ENCODE measurements at regions not wholly inside any gene's neighbourhood (a gene's known extent, or its start where the extent isn't known, plus 50 kb on each side); places are given as distances from the start of the nearest gene placed in this dataset.

DNA sequence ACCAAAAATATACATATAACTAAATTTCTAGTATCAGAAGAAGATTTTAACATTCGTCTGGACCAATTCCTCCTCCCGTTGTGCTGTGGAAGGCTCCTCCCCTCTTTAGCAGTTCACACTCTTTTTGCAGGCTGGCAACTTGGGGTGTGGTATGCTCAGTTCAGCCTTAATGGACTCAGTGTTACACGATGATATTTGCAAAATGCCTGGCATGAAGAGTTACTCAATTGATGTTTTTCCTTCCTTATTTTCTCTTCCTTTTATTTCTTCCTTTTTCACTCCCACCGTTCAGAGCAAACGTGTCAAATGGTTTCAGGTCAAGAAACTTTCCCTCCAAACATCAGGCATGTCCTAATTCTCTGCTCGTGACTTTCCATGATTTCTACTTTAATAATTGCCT lies 248.3 kb downstream of the PHF14 start:
- H3K9me3 ChIP-seq (ENCODE audit: control insufficient read depth, insufficient read depth, low read length): no peaks in the 10 kb centered on the region
- no peak overlapping the region for H3K4me3 ChIP-seq (ENCODE audit: low read depth, low read length)
- H3K36me3 ChIP-seq (ENCODE audit: control insufficient read depth, insufficient read depth, low read length): no peaks in the 10 kb centered on the region
- H3K4me1 ChIP-seq (ENCODE audit: control insufficient read depth, insufficient read depth, low read length): no peaks in the 10 kb centered on the region
- H3K27ac ChIP-seq (ENCODE audit: low read depth, low read length): no peak overlapping the region
- no peak for DNase-seq (ENCODE audit: low read depth in 4 of 6, low spot score in 6 of 6)
- 55% methylated on average over 3 of the region's 6 CpGs for WGBS (ENCODE audit: insufficient coverage)
- no peaks in the 10 kb centered on the region for H3K27me3 ChIP-seq (ENCODE audit: control insufficient read depth, insufficient read depth, low read length)

- H3K4me1 ChIP-seq (ENCODE audit: control insufficient read depth, insufficient read depth, low read length): no peaks in the 10 kb centered on the region
- no peaks in the 10 kb centered on the region for H3K9me3 ChIP-seq (ENCODE audit: control insufficient read depth, insufficient read depth, low read length)
- H3K4me3 ChIP-seq (ENCODE audit: low read depth, low read length): no peak overlapping the region
- H3K36me3 ChIP-seq (ENCODE audit: control insufficient read depth, insufficient read depth, low read length): no peaks in the 10 kb centered on the region
- H3K27me3 ChIP-seq (ENCODE audit: control insufficient read depth, insufficient read depth, low read length): no peaks in the 10 kb centered on the region
- DNase-seq (ENCODE audit: low read depth in 4 of 6, low spot score in 6 of 6): no peak
- no peak overlapping the region for H3K27ac ChIP-seq (ENCODE audit: low read depth, low read length)
These were observed 250.9 kb downstream of the PHF14 start for GRCh38 chr7:11224535-11224934.

DNA sequence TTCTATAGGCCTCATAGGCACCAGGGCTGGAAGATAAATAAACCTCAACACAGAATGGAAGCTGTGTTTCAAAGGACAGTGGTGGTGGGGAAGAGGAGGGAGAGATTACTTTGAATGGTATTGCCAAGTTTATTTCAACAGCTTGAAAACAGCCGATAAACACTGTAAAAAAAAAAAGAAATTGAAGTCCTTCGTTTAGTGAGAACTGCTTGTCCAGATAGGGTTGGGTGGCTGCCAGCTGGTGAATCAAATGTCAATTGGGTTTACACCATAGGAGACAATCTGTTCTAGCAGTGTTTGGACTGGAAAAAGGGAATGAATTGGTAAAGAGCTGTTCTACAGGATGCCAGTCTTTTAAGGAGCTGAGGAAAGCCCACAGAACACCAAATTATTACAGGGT lies 254.8 kb downstream of the PHF14 start:
- peak in 4 of 6 donors; percentile 48 to 87 (median 68) for DNase-seq (ENCODE audit: low read depth in 4 of 6, low spot score in 6 of 6)
- Histone ChIP-seq H3K36me3 (ENCODE audit: control insufficient read depth, insufficient read depth, low read length) (no peaks in the 10 kb centered on the region), H3K27ac (ENCODE audit: low read depth, low read length) (no peak overlapping the region), H3K4me1 (ENCODE audit: control insufficient read depth, insufficient read depth, low read length) (no peaks in the 10 kb centered on the region), H3K4me3 (ENCODE audit: low read depth, low read length) (no peak overlapping the region), H3K9me3 (ENCODE audit: control insufficient read depth, insufficient read depth, low read length) (no peaks in the 10 kb centered on the region), H3K27me3 (ENCODE audit: control insufficient read depth, insufficient read depth, low read length) (no peaks in the 10 kb centered on the region)
- 21% methylated on average over 2 of the region's 2 CpGs for WGBS (ENCODE audit: insufficient coverage)

GRCh38 chr7:11231190-11231589 lies 257.5 kb downstream of the PHF14 start:
- no peaks in the 10 kb centered on the region for H3K27me3 ChIP-seq (ENCODE audit: control insufficient read depth, insufficient read depth, low read length)
- DNase-seq (ENCODE audit: low read depth in 4 of 6, low spot score in 6 of 6): no peak
- WGBS (ENCODE audit: insufficient coverage): no CpG with 5 or more reads among the region's 1 CpG
- no peaks in the 10 kb centered on the region for H3K36me3 ChIP-seq (ENCODE audit: control insufficient read depth, insufficient read depth, low read length)
- H3K9me3 ChIP-seq (ENCODE audit: control insufficient read depth, insufficient read depth, low read length): no peaks in the 10 kb centered on the region
- H3K27ac ChIP-seq (ENCODE audit: low read depth, low read length): no peak overlapping the region
- no peak overlapping the region for H3K4me3 ChIP-seq (ENCODE audit: low read depth, low read length)
- no peaks in the 10 kb centered on the region for H3K4me1 ChIP-seq (ENCODE audit: control insufficient read depth, insufficient read depth, low read length)

- no peak overlapping the region for H3K4me3 ChIP-seq (ENCODE audit: low read depth, low read length)
- H3K27ac ChIP-seq (ENCODE audit: low read depth, low read length): no peak overlapping the region
- DNase-seq (ENCODE audit: low read depth in 4 of 6, low spot score in 6 of 6): no peak
- H3K4me1 ChIP-seq (ENCODE audit: control insufficient read depth, insufficient read depth, low read length): no peaks in the 10 kb centered on the region
- H3K36me3 ChIP-seq (ENCODE audit: control insufficient read depth, insufficient read depth, low read length): no peaks in the 10 kb centered on the region
- no peaks in the 10 kb centered on the region for H3K9me3 ChIP-seq (ENCODE audit: control insufficient read depth, insufficient read depth, low read length)
- H3K27me3 ChIP-seq (ENCODE audit: control insufficient read depth, insufficient read depth, low read length): no peaks in the 10 kb centered on the region
- no CpG with 5 or more reads among the region's 3 CpGs for WGBS (ENCODE audit: insufficient coverage)
These were observed 258.8 kb downstream of the PHF14 start for GRCh38 chr7:11232462-11232861.

GRCh38 chr7:11233871-11234270 lies 260.2 kb downstream of the PHF14 start:
- Histone ChIP-seq H3K36me3 (ENCODE audit: control insufficient read depth, insufficient read depth, low read length) (no peaks in the 10 kb centered on the region), H3K27ac (ENCODE audit: low read depth, low read length) (no peak overlapping the region), H3K4me1 (ENCODE audit: control insufficient read depth, insufficient read depth, low read length) (no peaks in the 10 kb centered on the region), H3K9me3 (ENCODE audit: control insufficient read depth, insufficient read depth, low read length) (no peaks in the 10 kb centered on the region), H3K4me3 (ENCODE audit: low read depth, low read length) (no peak overlapping the region), H3K27me3 (ENCODE audit: control insufficient read depth, insufficient read depth, low read length) (no peaks in the 10 kb centered on the region)
- WGBS (ENCODE audit: insufficient coverage): 95% methylated on average over 2 of the region's 2 CpGs
- DNase-seq (ENCODE audit: low read depth in 4 of 6, low spot score in 6 of 6): no peak

DNA sequence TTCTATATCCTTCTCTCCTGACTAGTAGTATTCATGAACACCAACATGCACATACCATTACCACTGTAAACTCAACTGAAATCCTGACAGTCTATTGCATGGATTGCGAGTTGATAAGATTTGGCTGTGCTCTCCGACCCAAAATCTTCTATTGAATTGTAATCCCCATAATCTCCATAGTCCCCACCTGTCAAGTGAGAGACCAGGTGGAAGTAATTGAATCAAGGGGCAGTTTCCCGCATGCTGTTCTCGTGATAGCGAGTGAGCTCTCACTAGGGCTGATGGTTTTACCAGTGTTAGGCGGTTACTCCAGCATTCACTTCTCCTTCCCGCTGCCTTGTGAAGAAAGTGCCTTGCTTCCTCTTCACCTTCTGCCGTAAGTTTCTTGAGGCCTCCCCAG lies 261.8 kb downstream of the PHF14 start:
- Histone ChIP-seq H3K27me3 (ENCODE audit: control insufficient read depth, insufficient read depth, low read length) (no peaks in the 10 kb centered on the region), H3K27ac (ENCODE audit: low read depth, low read length) (no peak overlapping the region), H3K4me3 (ENCODE audit: low read depth, low read length) (no peak overlapping the region), H3K4me1 (ENCODE audit: control insufficient read depth, insufficient read depth, low read length) (no peaks in the 10 kb centered on the region), H3K9me3 (ENCODE audit: control insufficient read depth, insufficient read depth, low read length) (no peaks in the 10 kb centered on the region), H3K36me3 (ENCODE audit: control insufficient read depth, insufficient read depth, low read length) (no peaks in the 10 kb centered on the region)
- DNase-seq (ENCODE audit: low read depth in 4 of 6, low spot score in 6 of 6): no peak
- 88% methylated on average over 5 of the region's 8 CpGs for WGBS (ENCODE audit: insufficient coverage)

- no peaks in the 10 kb centered on the region for H3K27me3 ChIP-seq (ENCODE audit: control insufficient read depth, insufficient read depth, low read length)
- DNase-seq (ENCODE audit: low read depth in 4 of 6, low spot score in 6 of 6): peak in 2 of 6 donors; percentile 39 to 47
- H3K4me1 ChIP-seq (ENCODE audit: control insufficient read depth, insufficient read depth, low read length): no peaks in the 10 kb centered on the region
- WGBS (ENCODE audit: insufficient coverage): 17% methylated on average over 1 of the region's 3 CpGs
- no peak overlapping the region for H3K4me3 ChIP-seq (ENCODE audit: low read depth, low read length)
- no peaks in the 10 kb centered on the region for H3K9me3 ChIP-seq (ENCODE audit: control insufficient read depth, insufficient read depth, low read length)
- H3K36me3 ChIP-seq (ENCODE audit: control insufficient read depth, insufficient read depth, low read length): no peaks in the 10 kb centered on the region
- no peak overlapping the region for H3K27ac ChIP-seq (ENCODE audit: low read depth, low read length)
These were observed 263.0 kb downstream of the PHF14 start for GRCh38 chr7:11236680-11237079.

- no peaks in the 10 kb centered on the region for H3K9me3 ChIP-seq (ENCODE audit: control insufficient read depth, insufficient read depth, low read length)
- no peak overlapping the region for H3K4me3 ChIP-seq (ENCODE audit: low read depth, low read length)
- no peak for DNase-seq (ENCODE audit: low read depth in 4 of 6, low spot score in 6 of 6)
- H3K27me3 ChIP-seq (ENCODE audit: control insufficient read depth, insufficient read depth, low read length): no peaks in the 10 kb centered on the region
- no peaks in the 10 kb centered on the region for H3K4me1 ChIP-seq (ENCODE audit: control insufficient read depth, insufficient read depth, low read length)
- H3K27ac ChIP-seq (ENCODE audit: low read depth, low read length): no peak overlapping the region
- 53% methylated on average over 7 of the region's 7 CpGs for WGBS (ENCODE audit: insufficient coverage)
- H3K36me3 ChIP-seq (ENCODE audit: control insufficient read depth, insufficient read depth, low read length): no peaks in the 10 kb centered on the region
These were observed 264.1 kb downstream of the PHF14 start for GRCh38 chr7:11237742-11238141.

DNA sequence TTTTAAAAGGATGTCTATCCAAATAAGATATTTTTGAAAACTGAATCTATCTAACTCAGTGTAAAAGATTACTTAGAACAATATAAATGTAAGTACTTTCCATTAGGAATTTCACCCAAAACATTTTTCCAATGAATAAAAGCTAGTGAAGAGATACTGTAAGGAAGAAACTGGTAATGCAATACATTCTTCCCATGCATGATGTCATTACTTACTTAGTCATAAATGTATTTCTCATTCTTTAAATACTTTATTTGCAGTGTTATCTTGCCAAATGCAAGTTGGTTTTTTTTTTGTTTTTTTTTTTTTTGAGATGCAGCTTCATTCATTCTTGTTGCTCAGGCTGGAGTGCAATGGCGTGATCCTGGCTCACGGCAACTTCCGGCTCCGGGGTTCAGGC lies 265.6 kb downstream of the PHF14 start:
- H3K9me3 ChIP-seq (ENCODE audit: control insufficient read depth, insufficient read depth, low read length): no peaks in the 10 kb centered on the region
- H3K4me1 ChIP-seq (ENCODE audit: control insufficient read depth, insufficient read depth, low read length): no peaks in the 10 kb centered on the region
- no peak for DNase-seq (ENCODE audit: low read depth in 4 of 6, low spot score in 6 of 6)
- no peak overlapping the region for H3K27ac ChIP-seq (ENCODE audit: low read depth, low read length)
- no peaks in the 10 kb centered on the region for H3K27me3 ChIP-seq (ENCODE audit: control insufficient read depth, insufficient read depth, low read length)
- H3K36me3 ChIP-seq (ENCODE audit: control insufficient read depth, insufficient read depth, low read length): no peaks in the 10 kb centered on the region
- H3K4me3 ChIP-seq (ENCODE audit: low read depth, low read length): no peak overlapping the region
- no CpG with 5 or more reads among the region's 4 CpGs for WGBS (ENCODE audit: insufficient coverage)

Measured in spinal cord (tissue), 9 donors.